Smooth muscle cell (in vitro differentiated cells): ENCODE measurements at regions not wholly inside any gene's neighbourhood (a gene's known extent, or its start where the extent isn't known, plus 50 kb on each side); places are given as distances from the start of the nearest gene placed in this dataset.

Experiments
- DNase-seq: peaks from one replicate; lab custom pipeline; 2025; ENCODE audit not compliant: unreplicated experiment; lab: John Stamatoyannopoulos, UW
- H2AFZ ChIP-seq: fragments of 200-600 bp; sonication (generic); 2 replicates; pipeline ENCODE4 v1.6.0; 2016; ENCODE audit warnings: antibody characterized with exemption, low read depth, mild to moderate bottlenecking
- H3F3A ChIP-seq: fragments of 200-600 bp; sonication (generic); 2 replicates; pipeline ENCODE4 v1.6.0; 2017; ENCODE audit warnings: antibody characterized with exemption, low read depth
- H3K27ac ChIP-seq: fragments of 200-600 bp; sonication (generic); 2 replicates; pipeline ENCODE4 v1.5.1; 2016; ENCODE audit warnings: low read depth, mild to moderate bottlenecking
- H3K27me3 ChIP-seq: fragments of 200-600 bp; sonication (generic); 2 replicates; pipeline ENCODE4 v1.6.1; 2016; ENCODE audit warnings: low read depth, mild to moderate bottlenecking
- H3K36me3 ChIP-seq: fragments of 200-600 bp; sonication (generic); 2 replicates; pipeline ENCODE4 v1.5.1; 2016; ENCODE audit warnings: low read depth
- H3K4me1 ChIP-seq: fragments of 200-600 bp; sonication (generic); 2 replicates; pipeline ENCODE4 v1.5.1; 2016; ENCODE audit warnings: low read depth
- H3K4me2 ChIP-seq: fragments of 200-600 bp; sonication (generic); 2 replicates; pipeline ENCODE4 v1.6.0; 2016; ENCODE audit warnings: mild to moderate bottlenecking
- H3K4me3 ChIP-seq: fragments of 200-600 bp; sonication (generic); 2 replicates; pipeline ENCODE4 v1.5.1; 2016; ENCODE audit warnings: mild to moderate bottlenecking
- H3K79me2 ChIP-seq: fragments of 200-600 bp; sonication (generic); 2 replicates; pipeline ENCODE4 v1.6.0; 2016; ENCODE audit warnings: low read depth, mild to moderate bottlenecking
- H3K9ac ChIP-seq: fragments of 200-600 bp; sonication (generic); 2 replicates; pipeline ENCODE4 v1.6.0; 2016; ENCODE audit warnings: low read depth
- H3K9me3 ChIP-seq: fragments of 200-600 bp; sonication (generic); replicated peaks from 2 replicates; pipeline ENCODE4 v1.5.1; 2016; ENCODE audit warnings: low read depth
- H4K20me1 ChIP-seq: fragments of 200-600 bp; sonication (generic); 2 replicates; pipeline ENCODE4 v1.6.0; 2016; ENCODE audit warnings: low read depth
- CTCF ChIP-seq: fragments of 200-600 bp; sonication (generic); IDR thresholded peaks from 2 replicates; pipeline ENCODE4 v1.5.1; 2017; ENCODE audit warnings: borderline replicate concordance, mild to moderate bottlenecking, antibody characterized with exemption; ENCODE audit not compliant: insufficient read depth, poor library complexity, severe bottlenecking
- WGBS: methylation state at CpG from one replicate; pipeline ENCODE4 v1.1.7; 2016; ENCODE audit warnings: low lambda C conversion rate; 5-methylcytosine and 5-hydroxymethylcytosine counted together

GRCh38 chrX:42392846-42393245 is 385.1 kb downstream of the PPP1R2C start:
- no peak for DNase-seq
- H3K9ac ChIP-seq: no peak overlapping the region
- H3K36me3 ChIP-seq: no peaks in the 10 kb centered on the region
- no peaks in the 10 kb centered on the region for H3K79me2 ChIP-seq
- H3K9me3 ChIP-seq: no peaks in the 10 kb centered on the region
- WGBS: 77% methylated on average over 1 of the region's 1 CpG
- no peak overlapping the region for H3K4me2 ChIP-seq
- H3K4me1 ChIP-seq: no peaks in the 10 kb centered on the region
- no peak for TF ChIP-seq CTCF
- H3K27ac ChIP-seq: no peak overlapping the region
- H3F3A ChIP-seq: no peaks in the 10 kb centered on the region
- no peak overlapping the region for H2AFZ ChIP-seq
- no peaks in the 10 kb centered on the region for H3K27me3 ChIP-seq
- H3K4me3 ChIP-seq: no peak overlapping the region
- no peaks in the 10 kb centered on the region for H4K20me1 ChIP-seq

- DNase-seq: no peak
Observed at GRCh38 chrX:42386681-42387080, 391.3 kb downstream of the PPP1R2C start.

GRCh38 chrX:42385730-42386129 is 392.2 kb downstream of the PPP1R2C start:
- Histone ChIP-seq H3K9me3 (no peaks in the 10 kb centered on the region), H3K4me2 (no peak overlapping the region), H4K20me1 (no peaks in the 10 kb centered on the region), H3K4me3 (no peak overlapping the region), H3F3A (no peaks in the 10 kb centered on the region), H3K79me2 (no peaks in the 10 kb centered on the region), H3K36me3 (no peaks in the 10 kb centered on the region), H3K27ac (no peak overlapping the region), H2AFZ (no peak overlapping the region), H3K27me3 (no peaks in the 10 kb centered on the region), H3K9ac (no peak overlapping the region), H3K4me1 (no peaks in the 10 kb centered on the region)
- TF ChIP-seq CTCF: no peak
- WGBS: 87% methylated on average over 2 of the region's 2 CpGs
- DNase-seq: no peak

More at GRCh38 chrX:42386681-42387080, 391.3 kb downstream of the PPP1R2C start:
- Histone ChIP-seq H3K36me3 (no peaks in the 10 kb centered on the region), H3K9ac (no peak overlapping the region), H3K27me3 (no peaks in the 10 kb centered on the region), H3K4me1 (no peaks in the 10 kb centered on the region), H3F3A (no peaks in the 10 kb centered on the region), H3K4me3 (no peak overlapping the region), H4K20me1 (no peaks in the 10 kb centered on the region), H3K79me2 (no peaks in the 10 kb centered on the region), H3K9me3 (no peaks in the 10 kb centered on the region), H3K4me2 (no peak overlapping the region), H2AFZ (no peak overlapping the region), H3K27ac (no peak overlapping the region)
- TF ChIP-seq CTCF: no peak
- WGBS: 43% methylated on average over 2 of the region's 2 CpGs

- no peaks in the 10 kb centered on the region for H3K4me1 ChIP-seq
- 90% methylated on average over 1 of the region's 1 CpG for WGBS
Observed at GRCh38 chrX:42384956-42385355, 393.0 kb downstream of the PPP1R2C start.

More at GRCh38 chrX:42384956-42385355, 393.0 kb downstream of the PPP1R2C start:
- Histone ChIP-seq H3F3A (no peaks in the 10 kb centered on the region), H3K27me3 (no peaks in the 10 kb centered on the region), H3K9me3 (no peaks in the 10 kb centered on the region), H4K20me1 (no peaks in the 10 kb centered on the region), H3K27ac (no peak overlapping the region), H3K36me3 (no peaks in the 10 kb centered on the region), H3K4me2 (no peak overlapping the region), H3K4me3 (no peak overlapping the region), H2AFZ (no peak overlapping the region), H3K79me2 (no peaks in the 10 kb centered on the region), H3K9ac (no peak overlapping the region)
- no peak for DNase-seq
- TF ChIP-seq CTCF: no peak
